ENCODE measurements at regions not wholly inside any gene's neighbourhood (a gene's known extent, or its start where the extent isn't known, plus 50 kb on each side); places are given as distances from the start of the nearest gene placed in this dataset.
"Not testable (repeated sequence)": the region's sequence is repeated elsewhere in the genome, so short reads cannot be mapped to it uniquely, and the experiment has no call there.

DNA sequence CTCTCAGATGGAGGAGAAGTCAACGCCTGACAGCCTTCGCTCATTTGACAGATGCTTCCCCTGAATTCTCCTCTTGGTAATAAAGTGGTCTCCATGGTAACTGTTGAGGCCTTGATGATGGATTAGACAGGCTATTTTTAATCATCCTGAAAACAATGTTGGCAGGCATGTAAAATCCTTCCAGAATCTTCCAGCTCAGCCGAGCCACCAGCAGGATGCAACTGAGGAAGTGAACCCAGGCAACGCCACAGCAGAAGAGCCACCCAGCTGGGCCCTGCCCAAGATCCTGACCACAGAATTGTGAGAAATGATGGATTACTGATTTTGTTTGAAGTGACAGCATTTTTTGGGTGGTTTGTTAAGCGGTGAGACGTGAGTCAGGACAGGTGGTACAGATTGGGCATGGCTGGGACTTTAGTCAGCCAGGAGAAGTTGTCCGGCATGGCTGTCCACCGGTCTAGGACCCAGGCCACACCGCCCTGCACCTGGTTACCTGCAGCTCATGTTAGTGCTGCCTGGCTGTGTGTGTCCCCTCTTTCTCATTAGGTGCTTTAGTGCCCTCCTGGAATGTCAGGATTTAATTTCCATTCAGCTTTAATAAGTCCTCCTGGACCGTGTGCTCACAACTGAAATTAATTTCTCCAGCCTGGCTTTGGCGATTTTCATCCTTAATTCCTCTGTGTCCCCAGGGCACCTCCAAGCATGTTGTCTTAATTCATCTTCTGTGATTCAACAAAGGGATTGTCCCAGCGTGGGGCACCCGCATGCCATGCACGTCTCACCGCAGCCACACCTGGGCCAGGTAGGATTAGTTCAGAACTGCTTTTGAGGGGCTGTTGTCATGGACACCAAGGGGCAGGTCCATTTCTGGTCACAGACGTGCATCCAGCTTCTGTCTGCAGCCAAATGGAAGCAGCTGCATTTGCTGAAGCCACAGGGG lies 280.4 kb downstream of the ADGRD1 start:
- not testable (repeated sequence) for H3K9me3 ChIP-seq (ENCODE audit: control insufficient read depth, low read depth, low read length); H3K9ac ChIP-seq (ENCODE audit: low read length); H3K36me3 ChIP-seq (ENCODE audit: control insufficient read depth, low read depth, low read length); H3K4me3 ChIP-seq (ENCODE audit: low read length); H3K27me3 ChIP-seq (ENCODE audit: control insufficient read depth, insufficient read depth, low read length); H3K27ac ChIP-seq (ENCODE audit: low read length)
- peaks cover 21% of the 10 kb centered on the region for H3K4me1 ChIP-seq (ENCODE audit: control insufficient read depth, low read depth, low read length)

DNA sequence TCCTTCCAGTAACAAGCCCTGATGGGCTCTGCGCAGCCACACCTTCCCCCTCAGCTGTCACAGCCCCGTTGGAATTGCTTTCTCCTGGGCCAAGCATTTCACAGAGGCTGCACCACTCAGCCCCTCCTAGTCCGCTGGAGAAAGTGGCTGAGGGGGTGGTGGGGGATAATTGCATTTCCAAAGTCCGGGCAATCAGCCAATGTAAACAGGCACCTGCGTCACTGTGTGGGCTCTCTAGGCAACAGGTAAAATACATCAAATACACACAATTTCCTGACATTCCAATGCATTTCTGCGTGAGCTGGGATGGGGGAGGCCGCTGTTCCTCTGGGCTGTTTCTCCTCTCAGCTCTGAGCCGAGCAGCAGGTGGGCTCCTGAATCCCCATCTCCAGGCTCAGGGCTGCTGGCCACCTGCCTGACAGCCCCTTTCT lies 281.1 kb downstream of the ADGRD1 start:
- not testable (repeated sequence) for H3K27me3 ChIP-seq (ENCODE audit: control insufficient read depth, insufficient read depth, low read length); H3K36me3 ChIP-seq (ENCODE audit: control insufficient read depth, low read depth, low read length); H3K4me3 ChIP-seq (ENCODE audit: low read length); H3K27ac ChIP-seq (ENCODE audit: low read length); H3K9ac ChIP-seq (ENCODE audit: low read length); H3K9me3 ChIP-seq (ENCODE audit: control insufficient read depth, low read depth, low read length)
- peaks cover 16% of the 10 kb centered on the region for H3K4me1 ChIP-seq (ENCODE audit: control insufficient read depth, low read depth, low read length)

DNA sequence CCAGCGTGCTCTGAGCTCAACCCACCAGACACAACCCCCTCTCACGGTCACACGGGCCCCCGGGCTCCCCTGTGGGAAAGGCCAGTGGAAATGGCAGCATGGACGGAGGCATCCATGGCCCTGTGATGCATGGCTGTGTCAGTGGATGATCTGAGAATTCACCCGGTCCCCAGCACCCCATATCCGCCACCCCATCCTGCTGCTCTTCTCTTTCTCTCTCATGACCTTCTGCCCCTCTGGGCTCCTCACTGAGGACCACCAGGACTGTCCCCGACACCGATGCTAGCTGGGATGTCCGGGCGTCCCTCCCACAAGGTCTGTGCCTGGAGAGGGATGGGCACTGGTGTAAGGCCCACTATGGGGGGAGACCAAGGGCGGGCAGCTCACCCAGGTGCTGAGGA lies 282.2 kb downstream of the ADGRD1 start:
- Histone ChIP-seq H3K9me3 (ENCODE audit: control insufficient read depth, low read depth, low read length) (no peaks in the 10 kb centered on the region), H3K27ac (ENCODE audit: low read length) (no peak overlapping the region), H3K36me3 (ENCODE audit: control insufficient read depth, low read depth, low read length) (no peaks in the 10 kb centered on the region), H3K9ac (ENCODE audit: low read length) (no peak overlapping the region), H3K27me3 (ENCODE audit: control insufficient read depth, insufficient read depth, low read length) (no peaks in the 10 kb centered on the region), H3K4me1 (ENCODE audit: control insufficient read depth, low read depth, low read length) (peaks cover 6% of the 10 kb centered on the region), H3K4me3 (ENCODE audit: low read length) (no peak overlapping the region)

DNA sequence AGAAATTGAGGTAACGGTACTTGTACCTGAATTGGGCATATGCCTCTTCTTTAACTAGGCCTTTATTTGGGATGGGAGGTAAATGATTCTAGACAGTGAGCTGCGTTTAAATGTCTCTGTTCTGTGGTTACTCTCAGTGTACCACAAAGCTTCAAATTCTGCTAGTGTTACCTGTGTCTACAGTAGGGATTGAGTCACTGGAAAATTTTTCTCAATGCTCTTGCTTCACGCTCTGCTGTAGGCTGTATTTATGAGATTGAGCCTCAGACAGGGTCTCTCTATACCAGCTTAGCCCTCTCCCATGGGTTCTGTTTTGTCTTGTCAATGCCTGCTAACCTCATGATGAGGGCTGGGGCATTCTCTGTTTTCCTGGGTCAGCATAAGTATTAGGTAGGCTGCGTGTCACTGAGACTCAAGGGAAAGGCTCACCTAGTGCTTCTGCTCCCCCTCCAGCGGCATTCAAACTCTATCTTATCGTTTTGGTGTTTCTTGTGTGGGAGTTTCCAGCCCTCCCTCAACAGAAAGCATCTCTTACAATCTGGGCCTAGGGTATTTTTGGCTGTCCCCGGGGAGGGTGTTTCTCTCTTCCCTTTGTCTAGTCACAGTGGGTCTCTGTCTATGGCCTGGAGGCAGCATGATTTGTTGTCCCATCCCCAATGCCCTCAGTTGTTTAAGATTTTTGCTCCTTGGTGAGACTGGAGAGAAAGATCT lies 285.8 kb downstream of the ADGRD1 start:
- H3K27me3 ChIP-seq (ENCODE audit: control insufficient read depth, insufficient read depth, low read length), result no peaks in the 10 kb centered on the region
- no peak overlapping the region for H3K27ac ChIP-seq (ENCODE audit: low read length)
- H3K9ac ChIP-seq (ENCODE audit: low read length), result no peak overlapping the region
- no peaks in the 10 kb centered on the region for H3K4me1 ChIP-seq (ENCODE audit: control insufficient read depth, low read depth, low read length)
- no peak overlapping the region for H3K4me3 ChIP-seq (ENCODE audit: low read length)
- peaks cover 6% of the 10 kb centered on the region for H3K9me3 ChIP-seq (ENCODE audit: control insufficient read depth, low read depth, low read length)
- H3K36me3 ChIP-seq (ENCODE audit: control insufficient read depth, low read depth, low read length), result no peaks in the 10 kb centered on the region

DNA sequence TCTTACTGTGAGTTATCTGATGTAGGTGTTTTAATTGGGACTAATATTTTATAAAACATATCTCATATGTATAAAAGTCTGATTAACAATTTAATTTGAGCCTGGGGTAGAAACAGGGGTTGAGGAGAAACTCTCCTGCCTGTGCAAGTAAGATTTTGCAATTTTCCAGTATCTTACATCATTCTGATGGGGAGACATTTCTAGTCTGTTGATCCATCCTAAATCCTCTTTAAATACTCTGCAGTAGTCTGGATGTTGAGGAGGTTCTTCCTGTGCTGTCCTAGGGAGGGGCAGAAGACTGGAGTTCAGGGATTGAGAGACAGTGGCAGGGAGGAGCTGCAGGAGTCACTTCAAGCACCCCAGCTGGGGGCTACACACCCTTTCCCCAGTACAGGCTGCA lies 287.8 kb downstream of the ADGRD1 start:
- Histone ChIP-seq H3K36me3 (ENCODE audit: control insufficient read depth, low read depth, low read length) (no peaks in the 10 kb centered on the region), H3K4me1 (ENCODE audit: control insufficient read depth, low read depth, low read length) (no peaks in the 10 kb centered on the region), H3K9me3 (ENCODE audit: control insufficient read depth, low read depth, low read length) (peaks cover 6% of the 10 kb centered on the region), H3K27ac (ENCODE audit: low read length) (no peak overlapping the region), H3K27me3 (ENCODE audit: control insufficient read depth, insufficient read depth, low read length) (no peaks in the 10 kb centered on the region), H3K9ac (ENCODE audit: low read length) (no peak overlapping the region), H3K4me3 (ENCODE audit: low read length) (no peak overlapping the region)

DNA sequence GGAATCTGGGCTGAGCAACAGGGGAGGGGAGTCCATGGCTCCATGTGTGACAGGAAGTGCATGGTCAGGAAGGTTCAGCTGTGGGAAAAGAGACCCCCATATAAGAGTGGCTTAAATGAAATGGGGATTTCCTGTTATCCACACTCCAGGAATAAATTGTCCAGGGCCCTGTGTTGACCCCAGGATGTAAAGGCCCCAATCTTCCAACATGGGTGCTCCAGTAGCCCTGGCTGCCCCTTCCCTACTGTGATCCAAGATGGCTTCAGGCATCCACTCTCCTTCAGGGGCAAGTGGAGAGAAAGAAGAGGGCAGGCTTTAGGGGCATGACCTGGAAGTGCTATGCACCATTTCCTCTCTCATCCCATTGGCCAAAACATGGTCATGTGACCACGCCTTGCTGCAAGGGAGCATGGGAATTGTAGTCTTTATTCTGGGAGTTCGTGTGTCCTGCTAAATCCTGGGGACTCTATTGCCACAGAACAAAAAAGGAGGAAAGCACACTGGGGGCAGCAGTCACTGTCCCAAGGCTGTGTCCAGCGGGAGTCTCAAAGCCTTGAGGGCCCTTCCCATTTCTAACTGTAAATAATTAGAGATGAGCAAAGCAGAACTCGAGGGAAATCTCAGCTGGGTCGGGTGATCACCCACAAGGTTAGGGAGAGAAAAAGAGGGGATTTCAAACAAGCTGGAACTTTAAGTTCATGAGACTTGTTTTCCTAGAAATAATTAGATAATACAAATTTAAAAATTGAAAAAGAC lies 289.2 kb downstream of the ADGRD1 start:
- Histone ChIP-seq H3K4me3 (ENCODE audit: low read length) (no peak overlapping the region), H3K27me3 (ENCODE audit: control insufficient read depth, insufficient read depth, low read length) (no peaks in the 10 kb centered on the region), H3K36me3 (ENCODE audit: control insufficient read depth, low read depth, low read length) (no peaks in the 10 kb centered on the region), H3K27ac (ENCODE audit: low read length) (no peak overlapping the region), H3K4me1 (ENCODE audit: control insufficient read depth, low read depth, low read length) (no peaks in the 10 kb centered on the region), H3K9ac (ENCODE audit: low read length) (no peak overlapping the region), H3K9me3 (ENCODE audit: control insufficient read depth, low read depth, low read length) (peaks cover 6% of the 10 kb centered on the region)

DNA sequence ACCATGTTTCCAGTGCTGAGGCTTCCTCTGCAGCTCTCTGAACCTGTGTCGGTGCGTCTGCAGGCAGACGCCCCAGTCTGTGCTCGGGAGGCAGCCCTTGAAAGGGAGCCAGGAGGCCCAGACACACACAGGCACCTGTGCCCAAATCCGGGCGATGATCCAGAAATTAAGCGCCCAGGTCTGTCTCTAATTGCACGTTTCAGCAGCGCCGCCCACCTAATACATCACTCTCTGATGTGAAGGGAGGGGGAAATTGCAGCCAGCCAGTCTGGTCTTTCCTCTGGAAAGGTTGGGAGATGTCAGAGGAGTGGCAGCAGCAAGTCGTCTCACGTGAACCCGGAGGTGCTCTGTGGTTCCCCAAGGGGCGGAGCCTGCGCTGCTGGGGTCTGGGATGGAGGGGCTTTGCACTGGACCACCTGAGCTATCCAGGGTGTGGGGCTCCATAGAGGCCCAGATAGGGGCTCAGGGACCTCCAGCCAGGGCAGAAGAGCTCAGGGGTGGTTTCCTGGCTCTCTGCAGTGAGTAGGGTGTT lies 290.5 kb downstream of the ADGRD1 start:
- not testable (repeated sequence) for H3K27me3 ChIP-seq (ENCODE audit: control insufficient read depth, insufficient read depth, low read length); H3K4me1 ChIP-seq (ENCODE audit: control insufficient read depth, low read depth, low read length); H3K9me3 ChIP-seq (ENCODE audit: control insufficient read depth, low read depth, low read length); H3K36me3 ChIP-seq (ENCODE audit: control insufficient read depth, low read depth, low read length); H3K9ac ChIP-seq (ENCODE audit: low read length); H3K4me3 ChIP-seq (ENCODE audit: low read length); H3K27ac ChIP-seq (ENCODE audit: low read length)

GRCh38 chr12:131245161-131245560 lies 291.5 kb downstream of the ADGRD1 start:
- not testable (repeated sequence) for H3K9me3 ChIP-seq (ENCODE audit: control insufficient read depth, low read depth, low read length)

GRCh38 chr12:131245564-131246355 lies 292.1 kb downstream of the ADGRD1 start:
- H3K4me1 ChIP-seq (ENCODE audit: control insufficient read depth, low read depth, low read length), result no peaks in the 10 kb centered on the region
- H3K27me3 ChIP-seq (ENCODE audit: control insufficient read depth, insufficient read depth, low read length), result no peaks in the 10 kb centered on the region
- H3K4me3 ChIP-seq (ENCODE audit: low read length), result no peak overlapping the region
- H3K27ac ChIP-seq (ENCODE audit: low read length), result no peak overlapping the region
- H3K9ac ChIP-seq (ENCODE audit: low read length), result no peak overlapping the region
- H3K9me3 ChIP-seq (ENCODE audit: control insufficient read depth, low read depth, low read length), result peaks cover 6% of the 10 kb centered on the region
- no peaks in the 10 kb centered on the region for H3K36me3 ChIP-seq (ENCODE audit: control insufficient read depth, low read depth, low read length)

More at GRCh38 chr12:131245161-131245560, 291.5 kb downstream of the ADGRD1 start:
- H3K27ac ChIP-seq (ENCODE audit: low read length); H3K4me1 ChIP-seq (ENCODE audit: control insufficient read depth, low read depth, low read length); H3K4me3 ChIP-seq (ENCODE audit: low read length); H3K36me3 ChIP-seq (ENCODE audit: control insufficient read depth, low read depth, low read length); H3K27me3 ChIP-seq (ENCODE audit: control insufficient read depth, insufficient read depth, low read length); H3K9ac ChIP-seq (ENCODE audit: low read length): not testable (repeated sequence)

GRCh38 chr12:131247026-131247725 lies 293.5 kb downstream of the ADGRD1 start:
- H3K4me1 ChIP-seq (ENCODE audit: control insufficient read depth, low read depth, low read length); H3K27ac ChIP-seq (ENCODE audit: low read length); H3K9me3 ChIP-seq (ENCODE audit: control insufficient read depth, low read depth, low read length); H3K36me3 ChIP-seq (ENCODE audit: control insufficient read depth, low read depth, low read length); H3K9ac ChIP-seq (ENCODE audit: low read length); H3K4me3 ChIP-seq (ENCODE audit: low read length); H3K27me3 ChIP-seq (ENCODE audit: control insufficient read depth, insufficient read depth, low read length): not testable (repeated sequence)
